GM12878 (cell line): ENCODE measurements at regions not wholly inside any gene's neighbourhood (a gene's known extent, or its start where the extent isn't known, plus 50 kb on each side); places are given as distances from the start of the nearest gene placed in this dataset.

Experiments
- RAD51 ChIP-seq: fragments of 450-650 bp; IDR thresholded peaks from 2 replicates; pipeline ENCODE4 v1.6.1; 2016; ENCODE audit warnings: moderate library complexity, mild to moderate bottlenecking, inconsistent platforms
- TF ChIP-seq, protein P1 (sequence below), 3 experiments: IDR thresholded peaks in 2 of 3; conservative IDR thresholded peaks in 1 of 3; 2 replicates each; pipeline ENCODE4 v1.5.1; 2011; ENCODE audit warnings: low read depth in 3 of 3, low read length in 3 of 3, mild to moderate bottlenecking in 3 of 3, control low read depth in 2 of 3, moderate library complexity in 2 of 3, inconsistent platforms in 1 of 3, mixed read lengths in 1 of 3; ENCODE audit not compliant: control insufficient read depth in 2 of 3, insufficient read depth in 1 of 3; ENCODE audit errors: extremely low read depth in 1 of 3

DNA sequence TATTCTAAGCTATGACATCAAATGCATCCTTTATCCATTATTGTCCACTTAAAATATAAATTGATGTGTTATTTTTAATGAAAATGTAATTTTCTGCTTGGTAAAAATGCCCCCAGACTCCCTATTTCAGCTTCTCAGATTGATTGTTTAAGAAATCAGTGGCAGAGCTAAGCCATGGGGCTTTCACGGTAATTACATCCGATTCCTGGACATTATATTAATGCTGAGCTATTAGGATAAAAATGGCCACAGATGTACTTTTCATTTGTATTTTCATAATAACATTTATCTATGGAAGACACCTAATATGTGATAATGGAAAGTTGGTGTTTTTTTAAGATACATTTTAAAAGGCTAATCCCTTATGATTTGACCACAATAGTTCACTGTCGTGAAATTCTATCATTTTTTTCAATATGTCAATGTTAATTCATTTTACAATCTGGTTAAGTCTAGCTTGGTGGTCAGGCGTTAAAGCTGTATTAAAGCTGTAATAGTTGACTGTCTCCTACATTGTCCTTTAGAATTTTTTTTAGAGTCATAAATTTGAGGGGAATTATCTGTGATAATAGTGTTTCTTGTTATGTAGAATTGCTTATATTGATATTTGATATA lies 229.0 kb upstream of the UBE2E3 start:
- no peak for TF ChIP-seq RAD51
- TF ChIP-seq, protein P1, sequence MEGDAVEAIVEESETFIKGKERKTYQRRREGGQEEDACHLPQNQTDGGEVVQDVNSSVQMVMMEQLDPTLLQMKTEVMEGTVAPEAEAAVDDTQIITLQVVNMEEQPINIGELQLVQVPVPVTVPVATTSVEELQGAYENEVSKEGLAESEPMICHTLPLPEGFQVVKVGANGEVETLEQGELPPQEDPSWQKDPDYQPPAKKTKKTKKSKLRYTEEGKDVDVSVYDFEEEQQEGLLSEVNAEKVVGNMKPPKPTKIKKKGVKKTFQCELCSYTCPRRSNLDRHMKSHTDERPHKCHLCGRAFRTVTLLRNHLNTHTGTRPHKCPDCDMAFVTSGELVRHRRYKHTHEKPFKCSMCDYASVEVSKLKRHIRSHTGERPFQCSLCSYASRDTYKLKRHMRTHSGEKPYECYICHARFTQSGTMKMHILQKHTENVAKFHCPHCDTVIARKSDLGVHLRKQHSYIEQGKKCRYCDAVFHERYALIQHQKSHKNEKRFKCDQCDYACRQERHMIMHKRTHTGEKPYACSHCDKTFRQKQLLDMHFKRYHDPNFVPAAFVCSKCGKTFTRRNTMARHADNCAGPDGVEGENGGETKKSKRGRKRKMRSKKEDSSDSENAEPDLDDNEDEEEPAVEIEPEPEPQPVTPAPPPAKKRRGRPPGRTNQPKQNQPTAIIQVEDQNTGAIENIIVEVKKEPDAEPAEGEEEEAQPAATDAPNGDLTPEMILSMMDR (IDR thresholded peaks at IDR 0.05 in 2 of 3, conservative IDR thresholded peaks at IDR 0.05 in 1 of 3; ENCODE audit: control insufficient read depth in 2 of 3, extremely low read depth in 1 of 3, insufficient read depth in 1 of 3, low read depth in 3 of 3, low read length in 3 of 3), result no peak
